HCT116 (cell line): ENCODE measurements at regions not wholly inside any gene's neighbourhood (a gene's known extent, or its start where the extent isn't known, plus 50 kb on each side); places are given as distances from the start of the nearest gene placed in this dataset.

ENCODE experiments used
- ATAC-seq: fragments of 200-7000 bp; cut with Tn5 transposase; 2 replicates; pipeline ENCODE4 v1.9.1; 2020; ENCODE audit warnings: mild to moderate bottlenecking, moderate library complexity
- BruUV-seq: library from RNA; stranded (reverse); fragments of 400-500 nt; replicated peaks from 2 replicates; lab custom pipeline; 2021; lab: Mats Ljungman, UMichigan
- CTCF ChIA-PET: fragments of 300-600 bp; sonication (Branson Sonifier 250); formaldehyde crosslinking; loops from one replicate; lab custom pipeline; 2021; ENCODE audit warnings: antibody characterized with exemption; lab: Charles Lee
- POLR2A ChIA-PET: fragments of 300-600, 350-600 bp; sonication (Branson Sonifier 250); formaldehyde crosslinking; loops from one replicate; lab custom pipeline; 2021; ENCODE audit warnings: antibody characterized with exemption; lab: Charles Lee
- RAD21 ChIA-PET, 2 experiments: fragments of 300-600 bp; sonication (Branson Sonifier 250); formaldehyde crosslinking; loops; one replicate each; lab custom pipeline; 2023; ENCODE audit warnings: low total read pairs in 2 of 2; ENCODE audit not compliant: uncharacterized antibody in 2 of 2, unreplicated experiment in 2 of 2, low non-redundant PET in 1 of 2; lab: Charles Lee
- DNase-seq: peaks from one replicate; pipeline ENCODE4 v3.0.0-alpha.2; 2010; ENCODE audit warnings: low read depth, low spot score
- H2AFZ ChIP-seq: fragments of 200-600 bp; shearing (Covaris generic), sonication (generic); 2 replicates; pipeline ENCODE4 v1.6.1; 2017; ENCODE audit warnings: low read depth, mixed run types, mixed read lengths, antibody characterized with exemption, low read length; ENCODE audit not compliant: poor library complexity, severe bottlenecking
- H3K27ac ChIP-seq: 2 replicates; pipeline ENCODE4 v1.5.1; 2012; ENCODE audit warnings: low read depth, low read length
- H3K27me3 ChIP-seq: fragments of 200-600 bp; sonication (generic); 2 replicates; pipeline ENCODE4 v1.6.1; 2016; ENCODE audit warnings: mixed run types, low read length, mixed read lengths; ENCODE audit not compliant: insufficient read depth
- H3K36me3 ChIP-seq, 2 experiments: fragments of 200-500 bp in 1 of 2; fragments of 200-600 bp in 1 of 2; sonication (Bioruptor generic) in 1 of 2; sonication (generic) in 1 of 2; 2 replicates each; pipeline versions ENCODE4 v1.5.1 to v1.6.1; 2014 to 2016; ENCODE audit warnings: low read length in 2 of 2, inconsistent platforms in 1 of 2, mixed read lengths in 1 of 2, mixed run types in 1 of 2; ENCODE audit not compliant: insufficient read depth in 2 of 2, control insufficient read depth in 1 of 2
- H3K4me1 ChIP-seq, 2 experiments: fragments of 200-600 bp in 1 of 2; sonication (generic) in 1 of 2; 2 replicates each; pipeline versions ENCODE4 v1.5.1 to v1.6.1; 2012 to 2017; ENCODE audit warnings: low read length in 2 of 2, inconsistent platforms in 1 of 2, mild to moderate bottlenecking in 1 of 2, mixed read lengths in 1 of 2, mixed run types in 1 of 2, moderate library complexity in 1 of 2; ENCODE audit not compliant: insufficient read depth in 2 of 2, control insufficient read depth in 1 of 2
- H3K4me2 ChIP-seq: fragments of 200-600 bp; sonication (generic); 2 replicates; pipeline ENCODE4 v1.6.1; 2017; ENCODE audit warnings: mixed run types, low read length, mixed read lengths
- H3K4me3 ChIP-seq, 2 experiments: fragments of 200-600 bp in 1 of 2; sonication (generic) in 1 of 2; replicated peaks in 1 of 2; 2 replicates each; pipeline ENCODE4 v1.5.1; 2011 to 2016; ENCODE audit warnings: low read length in 2 of 2, control low read depth in 1 of 2, low read depth in 1 of 2, mild to moderate bottlenecking in 1 of 2, mixed read lengths in 1 of 2, mixed run types in 1 of 2
- H3K79me2 ChIP-seq: fragments of 200-600 bp; sonication (generic); 2 replicates; pipeline ENCODE4 v1.6.1; 2017; ENCODE audit warnings: mild to moderate bottlenecking, mixed run types, low read length, moderate library complexity, mixed read lengths; ENCODE audit not compliant: insufficient read depth
- H3K9ac ChIP-seq: fragments of 200-600 bp; sonication (generic); 2 replicates; pipeline ENCODE4 v1.6.1; 2016; ENCODE audit warnings: low read length, mixed read lengths
- H3K9me2 ChIP-seq: fragments of 200-600 bp; sonication (generic), shearing (Covaris generic); 2 replicates; pipeline ENCODE4 v1.6.1; 2017; ENCODE audit warnings: mixed run types, mild to moderate bottlenecking, moderate library complexity; ENCODE audit not compliant: insufficient read depth
- H3K9me3 ChIP-seq, 2 experiments: fragments of 200-500 bp in 1 of 2; fragments of 200-600 bp in 1 of 2; sonication (Bioruptor generic) in 1 of 2; sonication (generic) in 1 of 2; 2 replicates each; pipeline ENCODE4 v1.6.1; 2014 to 2017; ENCODE audit warnings: low read length in 2 of 2, mixed read lengths in 2 of 2, inconsistent platforms in 1 of 2, low read depth in 1 of 2, mild to moderate bottlenecking in 1 of 2, mixed run types in 1 of 2, moderate library complexity in 1 of 2; ENCODE audit not compliant: control insufficient read depth in 1 of 2, insufficient read depth in 1 of 2
- H4K20me1 ChIP-seq: fragments of 200-600 bp; sonication (generic), shearing (Covaris generic); 2 replicates; pipeline ENCODE4 v1.6.1; 2017; ENCODE audit warnings: mixed run types, mild to moderate bottlenecking, moderate library complexity; ENCODE audit not compliant: insufficient read depth
- CBX3 ChIP-seq: IDR thresholded peaks from 2 replicates; pipeline ENCODE4 v1.6.1; 2012; ENCODE audit warnings: low read depth
- CEBPB ChIP-seq: IDR thresholded peaks from 2 replicates; pipeline ENCODE4 v1.6.1; 2012; ENCODE audit warnings: low read depth
- ELF1 ChIP-seq: IDR thresholded peaks from 2 replicates; pipeline ENCODE4 v1.6.1; 2012; ENCODE audit warnings: low read depth, borderline replicate concordance
- JUND ChIP-seq: IDR thresholded peaks from 2 replicates; pipeline ENCODE4 v1.6.1; 2012
- RAD21 ChIP-seq: IDR thresholded peaks from 2 replicates; pipeline ENCODE4 v1.6.1; 2012; ENCODE audit warnings: low read depth, mild to moderate bottlenecking
- SP1 ChIP-seq: IDR thresholded peaks from 2 replicates; pipeline ENCODE4 v1.6.1; 2012; ENCODE audit warnings: low read depth
- SRF ChIP-seq: IDR thresholded peaks from 2 replicates; pipeline ENCODE4 v1.6.1; 2012; ENCODE audit warnings: low read depth
- TCF7L2 ChIP-seq: IDR thresholded peaks from 2 replicates; pipeline ENCODE4 v1.7.0; 2011; ENCODE audit warnings: borderline replicate concordance, inconsistent platforms; ENCODE audit not compliant: insufficient read depth, insufficient read length; ENCODE audit errors: extremely low read depth
- YY1 ChIP-seq: IDR thresholded peaks from 2 replicates; pipeline ENCODE4 v1.6.1; 2011; ENCODE audit warnings: low read length, low read depth, moderate library complexity, mild to moderate bottlenecking; ENCODE audit not compliant: insufficient replicate concordance; ENCODE audit errors: extremely low read depth
- intact Hi-C: fragments of 100-400 bp; cut with micrococcal nuclease; formaldehyde crosslinking; loops from 2 replicates; pipeline ENCODE4 v1.10.0; 2022
- TF ChIP-seq, protein P1 (sequence below), 3 experiments: fragments of 200-600 bp in 1 of 3; sonication (generic) in 1 of 3; IDR thresholded peaks in 2 of 3; conservative IDR thresholded peaks in 1 of 3; 2 replicates each; pipeline ENCODE4 v1.5.1; 2012 to 2017; ENCODE audit warnings: low read depth in 2 of 3, low read length in 2 of 3, antibody characterized with exemption in 1 of 3, borderline replicate concordance in 1 of 3, control low read depth in 1 of 3, mild to moderate bottlenecking in 1 of 3, mixed read lengths in 1 of 3, mixed run types in 1 of 3, moderate library complexity in 1 of 3; ENCODE audit not compliant: insufficient read depth in 1 of 3
- TF ChIP-seq, protein P2 (sequence below): IDR thresholded peaks from 2 replicates; pipeline ENCODE4 v1.6.1; 2011; ENCODE audit warnings: mild to moderate bottlenecking, low read length, moderate library complexity; ENCODE audit not compliant: insufficient replicate concordance; ENCODE audit errors: extremely low read depth

DNA sequence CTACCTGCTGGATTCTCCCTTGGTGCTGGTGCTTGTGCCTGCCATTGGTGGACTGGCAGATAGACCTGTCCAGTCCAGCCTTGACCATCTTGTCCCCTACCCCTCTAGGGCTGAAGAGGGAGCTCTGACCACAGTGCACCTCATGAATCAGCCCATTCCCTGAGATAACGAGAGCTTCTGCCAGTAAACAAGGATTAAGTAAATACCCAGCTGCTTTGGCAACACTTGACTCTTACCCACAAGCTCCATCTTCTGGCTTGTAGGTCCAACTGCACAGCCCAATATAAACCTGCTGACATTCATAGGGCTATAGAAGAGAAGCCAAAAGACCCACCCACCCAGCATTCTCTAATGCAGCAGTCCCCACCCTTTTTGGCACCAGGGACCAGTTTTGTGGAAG is 186.4 kb downstream of the PIK3C3 start:
- no peaks in the 10 kb centered on the region for H3K9me2 ChIP-seq
- POLR2A ChIA-PET = no interaction called here
- BruUV-seq = no TSS peak
- RAD21 ChIA-PET = no interaction called here
- no peak overlapping the region for H3K9ac ChIP-seq
- H3K27ac ChIP-seq = no peak overlapping the region
- H3K4me1 ChIP-seq = no peaks in the 10 kb centered on the region
- no peaks in the 10 kb centered on the region for H3K79me2 ChIP-seq
- CTCF ChIA-PET = interaction anchor here (1.5 kb wide), 1 partner anchor 88 kb away, joined by 5 read pairs; no protein-coding TSS in a partner anchor
- no peaks in the 10 kb centered on the region for H3K27me3 ChIP-seq
- no peak overlapping the region for H2AFZ ChIP-seq
- H3K4me2 ChIP-seq = no peak overlapping the region
- no peak overlapping the region for H3K4me3 ChIP-seq
- intact Hi-C loops = no loop called here
- no peaks in the 10 kb centered on the region for H3K36me3 ChIP-seq
- ATAC-seq (no peak), DNase-seq (no peak)
- H3K9me3 ChIP-seq = no peaks in the 10 kb centered on the region; a peak in 2 of 4 replicates
- TF ChIP-seq SP1 = no peak
- no peak for TF ChIP-seq CBX3
- no peak for TF ChIP-seq YY1
- TF ChIP-seq CEBPB = no peak
- TF ChIP-seq JUND = no peak
- no peak for TF ChIP-seq ELF1
- no peak for TF ChIP-seq TCF7L2
- TF ChIP-seq, protein P1, sequence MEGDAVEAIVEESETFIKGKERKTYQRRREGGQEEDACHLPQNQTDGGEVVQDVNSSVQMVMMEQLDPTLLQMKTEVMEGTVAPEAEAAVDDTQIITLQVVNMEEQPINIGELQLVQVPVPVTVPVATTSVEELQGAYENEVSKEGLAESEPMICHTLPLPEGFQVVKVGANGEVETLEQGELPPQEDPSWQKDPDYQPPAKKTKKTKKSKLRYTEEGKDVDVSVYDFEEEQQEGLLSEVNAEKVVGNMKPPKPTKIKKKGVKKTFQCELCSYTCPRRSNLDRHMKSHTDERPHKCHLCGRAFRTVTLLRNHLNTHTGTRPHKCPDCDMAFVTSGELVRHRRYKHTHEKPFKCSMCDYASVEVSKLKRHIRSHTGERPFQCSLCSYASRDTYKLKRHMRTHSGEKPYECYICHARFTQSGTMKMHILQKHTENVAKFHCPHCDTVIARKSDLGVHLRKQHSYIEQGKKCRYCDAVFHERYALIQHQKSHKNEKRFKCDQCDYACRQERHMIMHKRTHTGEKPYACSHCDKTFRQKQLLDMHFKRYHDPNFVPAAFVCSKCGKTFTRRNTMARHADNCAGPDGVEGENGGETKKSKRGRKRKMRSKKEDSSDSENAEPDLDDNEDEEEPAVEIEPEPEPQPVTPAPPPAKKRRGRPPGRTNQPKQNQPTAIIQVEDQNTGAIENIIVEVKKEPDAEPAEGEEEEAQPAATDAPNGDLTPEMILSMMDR (IDR thresholded peaks at IDR 0.05 in 2 of 3, conservative IDR thresholded peaks at IDR 0.05 in 1 of 3; ENCODE audit: borderline replicate concordance in 1 of 3, insufficient read depth in 1 of 3, low read depth in 2 of 3, low read length in 2 of 3) = no peak
- TF ChIP-seq, protein P2, sequence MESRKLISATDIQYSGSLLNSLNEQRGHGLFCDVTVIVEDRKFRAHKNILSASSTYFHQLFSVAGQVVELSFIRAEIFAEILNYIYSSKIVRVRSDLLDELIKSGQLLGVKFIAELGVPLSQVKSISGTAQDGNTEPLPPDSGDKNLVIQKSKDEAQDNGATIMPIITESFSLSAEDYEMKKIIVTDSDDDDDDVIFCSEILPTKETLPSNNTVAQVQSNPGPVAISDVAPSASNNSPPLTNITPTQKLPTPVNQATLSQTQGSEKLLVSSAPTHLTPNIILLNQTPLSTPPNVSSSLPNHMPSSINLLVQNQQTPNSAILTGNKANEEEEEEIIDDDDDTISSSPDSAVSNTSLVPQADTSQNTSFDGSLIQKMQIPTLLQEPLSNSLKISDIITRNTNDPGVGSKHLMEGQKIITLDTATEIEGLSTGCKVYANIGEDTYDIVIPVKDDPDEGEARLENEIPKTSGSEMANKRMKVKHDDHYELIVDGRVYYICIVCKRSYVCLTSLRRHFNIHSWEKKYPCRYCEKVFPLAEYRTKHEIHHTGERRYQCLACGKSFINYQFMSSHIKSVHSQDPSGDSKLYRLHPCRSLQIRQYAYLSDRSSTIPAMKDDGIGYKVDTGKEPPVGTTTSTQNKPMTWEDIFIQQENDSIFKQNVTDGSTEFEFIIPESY = no peak
- TF ChIP-seq SRF = no peak
- TF ChIP-seq RAD21 = no peak
- no peaks in the 10 kb centered on the region for H4K20me1 ChIP-seq
